ENCODE measurements at regions not wholly inside any gene's neighbourhood (a gene's known extent, or its start where the extent isn't known, plus 50 kb on each side); places are given as distances from the start of the nearest gene placed in this dataset.

DNA sequence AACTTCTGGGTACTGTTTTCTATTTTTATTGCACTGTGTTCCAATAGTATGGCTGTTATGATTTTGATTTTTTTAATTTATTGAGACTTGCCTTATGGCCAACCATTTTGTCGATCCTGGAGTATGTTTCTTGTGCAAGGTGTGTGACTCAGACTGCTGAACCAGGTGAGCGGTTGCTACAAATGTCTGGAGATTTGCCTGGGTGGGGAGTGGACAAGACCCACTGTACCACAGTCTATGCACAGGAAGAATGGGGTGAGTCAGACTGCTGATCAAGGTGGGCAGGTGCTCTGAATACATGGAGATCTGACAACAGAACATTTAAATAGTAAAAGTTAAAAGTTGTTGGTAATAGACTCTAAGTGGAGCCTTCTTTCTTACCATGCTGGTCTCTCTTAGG is 609.2 kb downstream of the CSNK1G3 start:
- TF ChIP-seq POLR2A (IDR thresholded peaks at IDR 0.05; ENCODE audit: borderline replicate concordance, extremely low read depth, insufficient read depth, insufficient read length) (no peak), POLR2AphosphoS5 (IDR thresholded peaks at IDR 0.05; ENCODE audit: low read depth, low read length) (no peak)

Measured in HCT116 (cell line).